HG03521 (cell line): ENCODE measurements at regions not wholly inside any gene's neighbourhood (a gene's known extent, or its start where the extent isn't known, plus 50 kb on each side); places are given as distances from the start of the nearest gene placed in this dataset.

ENCODE experiments used
- ATAC-seq: cut with Tn5 transposase; IDR thresholded peaks from one replicate; pipeline ENCODE4 v1.9.1; 2021; ENCODE audit warnings: mild to moderate bottlenecking, moderate library complexity; ENCODE audit not compliant: unreplicated experiment

DNA sequence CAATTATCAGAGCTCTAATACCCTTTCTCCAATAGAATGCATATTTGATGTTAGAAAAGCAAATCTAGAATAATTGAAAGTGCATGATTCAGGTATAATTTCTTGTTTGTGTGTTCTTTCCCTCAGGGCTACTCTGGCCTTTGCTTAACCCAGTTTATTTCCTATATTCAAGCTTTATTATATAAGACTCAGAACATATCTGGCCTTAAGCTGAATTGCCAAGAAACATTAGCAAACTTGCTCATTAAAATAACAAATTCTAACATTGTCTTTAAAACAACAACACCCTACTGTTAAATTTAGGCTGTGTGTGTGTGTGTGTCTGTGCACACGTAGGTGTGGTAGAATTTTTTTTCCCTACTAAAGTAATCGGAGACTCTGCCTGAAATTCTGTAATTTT is 426.5 kb downstream of the UTRN start:
- no peak for ATAC-seq

DNA sequence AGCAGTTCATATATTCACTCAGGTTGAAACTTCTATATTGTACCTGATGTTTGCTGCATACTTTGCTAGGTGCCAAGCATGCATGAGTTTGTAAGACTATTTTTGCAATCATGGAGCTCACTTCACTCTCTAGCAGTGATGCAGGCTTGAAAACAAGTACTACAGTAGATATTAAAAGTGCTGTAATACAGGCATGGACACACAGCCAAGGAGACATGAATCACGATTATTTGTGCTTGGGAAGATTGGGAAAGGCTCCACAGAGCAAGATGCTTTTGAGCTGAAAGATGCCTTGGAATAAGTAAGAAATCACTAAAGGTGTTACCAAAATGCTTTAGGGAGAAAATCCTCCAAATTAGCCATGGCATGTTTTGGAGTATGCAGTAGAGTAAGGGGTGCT is 427.4 kb downstream of the UTRN start:
- no peak for ATAC-seq

- ATAC-seq = no peak
Observed at GRCh38 chr6:144714021-144714712, 429.0 kb downstream of the UTRN start.

- ATAC-seq = peak; percentile 89
Observed at GRCh38 chr6:144715344-144715743, 430.2 kb downstream of the UTRN start.

DNA sequence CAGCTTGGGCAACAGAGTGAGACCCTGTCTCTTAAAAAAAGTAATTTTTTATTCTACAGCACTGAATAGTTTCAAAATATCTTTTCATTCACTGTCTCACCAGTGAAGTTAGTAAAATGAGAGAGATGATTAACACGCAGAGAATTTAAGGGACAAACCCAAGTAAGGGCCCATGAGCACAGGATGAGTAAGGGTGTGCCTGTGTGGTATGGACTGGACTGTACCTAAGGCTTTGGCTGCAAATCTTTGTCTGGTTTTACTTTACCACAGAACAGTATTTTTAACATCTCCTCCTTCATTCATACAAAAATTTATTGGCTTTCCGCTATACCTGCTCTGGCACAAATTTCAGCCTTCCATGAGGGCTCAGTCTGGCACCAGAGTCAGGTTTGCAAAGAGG is 433.3 kb downstream of the UTRN start:
- ATAC-seq = no peak

- no peak for ATAC-seq
Observed at GRCh38 chr6:144721232-144721631, 436.1 kb downstream of the UTRN start.

GRCh38 chr6:144722154-144722737 is 437.1 kb downstream of the UTRN start:
- ATAC-seq = no peak

- ATAC-seq = no peak
Observed at GRCh38 chr6:144722925-144723324, 437.8 kb downstream of the UTRN start.

DNA sequence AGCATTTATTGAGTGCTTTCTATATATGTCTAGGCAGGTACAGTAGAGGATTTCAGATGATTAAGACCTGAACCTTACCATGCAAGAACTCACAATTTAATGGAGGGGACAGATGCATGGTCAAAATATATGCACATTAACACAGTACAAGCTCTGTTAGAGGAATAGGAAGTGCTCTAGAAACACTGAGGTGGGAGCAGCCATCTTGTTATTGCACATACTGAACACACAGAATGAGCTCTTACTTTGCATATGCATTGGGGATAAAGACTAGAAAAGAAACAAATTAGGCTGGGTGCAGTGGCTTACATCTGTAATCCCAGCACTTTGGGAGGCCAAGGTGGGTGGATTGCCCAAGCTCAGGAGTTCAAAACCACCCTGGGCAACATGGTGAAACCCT is 438.3 kb downstream of the UTRN start:
- no peak for ATAC-seq

DNA sequence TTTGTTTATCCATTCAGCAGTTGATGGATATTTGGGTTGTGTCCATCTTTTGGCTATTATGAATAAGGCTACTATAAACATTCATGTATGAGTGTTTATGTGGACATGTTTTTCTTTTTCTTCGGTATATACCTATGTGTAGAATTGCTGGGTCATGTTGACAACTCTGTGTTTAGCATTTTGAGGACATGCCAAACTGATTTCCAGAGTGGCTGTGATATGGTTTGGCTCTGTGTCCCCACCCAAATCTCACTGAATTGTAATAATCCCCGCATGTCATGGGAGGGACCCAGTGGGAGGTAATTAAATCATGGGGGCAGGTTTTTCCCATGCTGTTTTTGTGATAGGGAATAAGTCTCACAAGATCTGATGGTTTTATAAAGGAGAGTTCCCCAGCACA is 439.7 kb downstream of the UTRN start:
- ATAC-seq = no peak

DNA sequence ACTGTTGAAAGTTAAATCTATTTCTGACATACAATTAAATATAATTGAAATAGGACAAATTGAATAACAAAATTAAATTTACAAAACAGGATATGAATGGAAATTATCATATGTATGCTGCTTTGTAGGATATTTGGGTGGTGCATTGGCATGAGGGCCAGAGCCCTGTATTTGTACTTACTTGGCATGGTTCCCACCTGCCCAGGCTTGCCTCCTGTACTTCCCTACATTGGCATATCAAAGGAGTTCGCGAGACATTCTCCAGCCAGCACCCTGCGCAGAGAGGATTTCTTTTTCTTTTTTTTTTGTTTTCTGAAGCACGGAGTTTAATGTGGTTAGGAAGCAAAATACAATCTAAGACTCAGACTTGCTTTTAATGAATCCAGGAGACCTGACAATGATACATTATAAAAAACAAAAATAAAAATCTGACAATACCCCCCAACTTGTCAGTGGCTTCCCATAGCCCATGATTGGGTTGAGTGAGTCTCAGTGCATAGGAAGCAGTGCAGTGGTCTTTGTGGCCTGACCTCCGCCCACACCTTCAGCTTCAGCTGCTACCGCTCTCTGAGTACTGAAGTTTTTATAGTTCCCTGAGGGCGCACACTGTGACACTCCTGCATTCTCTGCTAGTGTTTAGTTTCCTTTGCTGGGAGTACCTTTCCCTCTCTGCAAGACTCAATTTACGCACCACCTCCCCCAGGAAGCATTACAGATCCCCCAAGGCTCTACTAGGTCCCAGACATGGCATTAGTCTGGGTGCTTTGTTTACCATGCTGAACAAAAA is 440.8 kb downstream of the UTRN start:
- peak; percentile 59 for ATAC-seq

DNA sequence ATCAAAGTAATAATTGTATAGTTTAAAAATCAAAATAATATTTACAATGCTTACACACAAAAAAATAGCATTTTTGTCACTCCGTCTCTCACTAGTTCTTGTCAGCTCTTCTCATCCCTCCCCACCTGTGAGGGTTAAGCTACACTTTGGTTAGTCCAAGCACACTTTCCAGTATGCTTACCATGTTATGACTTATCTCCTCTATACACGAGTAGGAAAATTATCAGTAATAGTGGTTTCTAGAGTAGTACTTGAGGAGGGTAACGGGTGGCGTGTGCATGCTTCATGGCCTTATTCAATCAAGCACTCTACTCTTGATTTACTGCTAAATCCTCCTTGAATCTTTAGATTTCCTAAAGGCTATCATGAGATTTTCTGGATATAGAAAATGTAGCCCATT is 443.7 kb downstream of the UTRN start:
- ATAC-seq = no peak

DNA sequence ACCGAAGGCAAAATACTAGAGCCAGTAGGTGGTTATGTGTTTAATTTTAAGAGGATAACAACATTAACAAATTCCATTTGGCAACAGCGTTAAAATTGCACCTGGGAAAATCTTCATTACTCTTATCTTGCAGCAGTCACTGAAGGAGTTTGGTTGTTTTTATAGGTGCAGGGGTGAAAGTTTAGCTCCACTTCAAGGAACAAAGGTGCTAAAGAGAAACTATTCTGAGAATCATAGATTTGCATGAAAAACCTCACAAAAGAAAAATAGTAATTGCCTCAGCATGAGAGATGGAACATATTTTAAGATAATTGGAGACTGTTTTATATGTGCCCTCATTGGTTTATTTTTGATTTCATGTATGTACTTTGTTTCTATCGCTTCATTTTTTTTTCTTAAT is 444.4 kb downstream of the UTRN start:
- ATAC-seq = peak; percentile 73

DNA sequence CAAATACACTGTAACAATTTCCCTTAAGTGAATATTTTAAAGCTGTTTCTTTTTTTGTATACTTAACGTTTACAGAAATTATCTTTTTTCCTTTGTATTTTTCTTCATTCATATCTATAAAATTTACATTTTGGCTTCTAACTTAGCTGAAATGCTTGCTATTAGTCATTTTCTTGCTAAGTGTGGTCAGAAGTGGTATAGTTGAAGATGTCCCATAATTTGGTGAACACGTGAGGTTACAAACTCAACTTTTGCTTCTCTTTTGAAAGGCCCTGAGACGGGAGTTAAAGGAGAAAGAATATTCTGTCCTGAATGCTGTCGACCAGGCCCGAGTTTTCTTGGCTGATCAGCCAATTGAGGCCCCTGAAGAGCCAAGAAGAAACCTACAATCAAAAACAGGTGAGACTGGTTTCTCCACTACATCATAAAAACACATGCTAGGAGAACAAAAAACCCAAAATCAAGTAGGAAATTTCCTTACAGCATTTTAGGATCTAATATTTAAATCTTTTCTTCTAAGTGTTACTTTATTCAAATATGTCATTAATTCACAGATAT is 445.0 kb downstream of the UTRN start:
- ATAC-seq = no peak

DNA sequence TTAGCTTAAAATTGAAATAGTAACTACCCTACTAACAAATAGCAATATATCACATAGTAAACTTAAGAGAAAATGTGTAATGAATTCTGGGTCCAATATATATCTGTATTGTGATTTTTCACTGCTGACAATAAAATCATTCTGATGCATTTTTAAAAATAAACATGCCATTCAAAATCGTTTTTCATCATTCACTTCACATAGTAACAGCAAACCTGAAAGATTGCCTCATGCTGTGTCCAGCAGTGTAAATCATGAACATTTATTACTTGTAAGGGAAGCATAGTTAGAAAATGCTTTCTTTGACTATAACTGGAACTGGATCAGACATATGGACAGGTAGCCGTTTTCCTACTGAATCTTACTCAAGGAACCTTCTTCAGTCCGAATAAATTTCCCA is 446.1 kb downstream of the UTRN start:
- ATAC-seq = no peak

DNA sequence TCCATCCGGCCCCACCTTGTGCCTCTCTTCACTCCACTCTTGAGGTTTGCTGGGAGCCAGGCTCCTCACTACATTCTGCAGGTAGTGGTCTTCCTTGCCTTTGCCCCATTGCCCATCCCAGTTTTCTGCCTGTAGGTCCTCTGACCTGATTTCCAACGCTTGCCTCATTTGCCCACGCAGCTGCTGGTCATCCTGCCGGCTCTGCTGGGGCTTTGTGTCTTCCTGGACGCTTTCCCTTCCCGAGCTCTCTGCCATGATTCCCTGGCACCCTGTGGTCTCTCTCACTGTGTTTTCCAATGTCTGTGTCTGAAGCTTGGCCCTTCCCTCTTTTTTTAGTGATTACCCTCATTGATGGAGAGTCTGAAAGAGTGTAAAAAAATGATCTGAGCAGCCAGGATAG is 451.6 kb downstream of the UTRN start:
- no peak for ATAC-seq

GRCh38 chr6:144737998-144738397 is 452.9 kb downstream of the UTRN start:
- ATAC-seq = no peak

DNA sequence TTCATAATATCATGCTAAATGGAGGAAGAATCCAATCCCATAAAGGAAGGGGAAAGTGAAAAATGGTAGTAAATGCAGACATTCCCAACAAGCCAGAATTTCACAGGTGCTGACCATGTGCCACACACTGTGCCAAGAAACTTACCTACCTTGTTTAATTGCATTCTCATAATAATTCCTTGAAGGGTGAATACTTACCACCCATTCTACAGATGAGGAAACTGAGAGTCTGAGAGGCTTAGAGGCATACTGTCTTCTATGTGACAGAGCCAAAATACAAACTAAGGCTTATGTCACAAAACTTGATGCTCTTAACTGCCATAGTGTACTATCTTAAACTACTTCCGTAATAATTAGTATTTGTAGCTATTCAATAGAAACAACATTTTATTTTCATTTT is 454.7 kb downstream of the UTRN start:
- no peak for ATAC-seq

DNA sequence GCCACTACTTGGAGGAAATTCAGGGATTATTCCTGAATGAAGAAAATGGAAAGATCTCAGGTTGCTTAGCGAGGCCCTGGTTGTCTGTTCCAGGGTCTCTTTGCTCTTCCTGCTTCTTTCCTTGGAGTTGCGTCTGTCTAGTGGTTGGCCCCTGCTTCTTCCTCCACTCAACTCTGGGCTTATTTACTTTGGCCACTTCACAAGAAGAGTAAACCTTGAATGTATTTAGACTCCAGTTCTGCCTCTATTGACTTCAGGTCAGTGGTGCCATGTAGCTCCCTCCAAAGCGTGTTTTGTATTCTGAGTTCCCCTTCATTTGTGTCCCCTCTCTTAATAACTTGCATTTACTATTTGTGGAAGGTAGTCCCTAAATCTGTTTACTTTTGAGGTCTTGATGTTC is 456.5 kb downstream of the UTRN start:
- no peak for ATAC-seq

GRCh38 chr6:144742779-144743178 is 457.6 kb downstream of the UTRN start:
- ATAC-seq = no peak

DNA sequence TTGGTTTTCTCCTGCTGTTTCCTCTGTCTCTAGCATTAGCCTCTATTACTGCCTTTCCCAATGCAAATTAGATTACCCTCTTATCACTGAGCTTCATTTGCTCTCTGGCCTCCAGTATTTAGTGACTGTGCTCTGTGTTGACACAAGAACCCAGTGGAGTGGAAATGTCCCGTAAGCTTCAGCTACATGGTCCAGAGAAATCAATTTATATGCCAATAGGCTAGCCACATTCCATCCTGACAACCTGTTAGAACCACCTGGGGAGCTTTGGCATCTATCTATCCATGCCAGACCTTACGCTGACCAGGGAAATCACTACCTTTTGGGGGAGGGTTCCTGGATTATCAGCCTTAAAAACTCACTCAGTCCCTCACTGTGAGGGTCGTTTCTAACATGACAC is 459.6 kb downstream of the UTRN start:
- no peak for ATAC-seq

- no peak for ATAC-seq
Observed at GRCh38 chr6:144745439-144745838, 460.3 kb downstream of the UTRN start.
